ENCODE measurements at regions not wholly inside any gene's neighbourhood (a gene's known extent, or its start where the extent isn't known, plus 50 kb on each side); places are given as distances from the start of the nearest gene placed in this dataset.

DNA sequence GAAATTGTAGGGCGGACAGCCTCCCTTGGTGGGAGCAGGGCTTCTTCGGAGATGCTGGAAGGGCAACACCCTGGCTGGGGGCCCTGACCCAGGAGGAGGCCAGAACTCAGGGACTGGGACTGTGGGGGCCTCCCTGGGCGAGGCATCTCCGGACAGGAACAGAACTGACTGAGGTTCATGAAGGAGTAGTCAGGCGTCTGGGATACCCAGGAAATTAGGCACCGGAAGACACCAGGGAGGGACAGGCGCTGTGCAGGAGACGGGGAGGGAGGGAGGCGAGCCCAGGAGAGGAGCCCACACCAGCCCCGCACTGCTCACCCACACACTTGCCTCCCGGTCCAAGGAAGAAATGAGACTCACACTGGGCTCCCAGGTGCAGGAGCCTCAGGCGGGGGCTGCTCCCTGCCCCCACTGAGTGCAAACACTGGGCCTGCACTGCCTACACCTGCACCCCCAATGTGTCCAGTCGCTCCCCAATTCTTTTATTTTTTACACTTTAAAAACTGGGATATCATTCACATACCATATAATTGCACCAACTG lies 262.6 kb upstream of the SFSWAP start:
- TF ChIP-seq SP1 (IDR thresholded peaks at IDR 0.05) (no peak), BHLHE40 (IDR thresholded peaks at IDR 0.05; ENCODE audit: borderline replicate concordance) (no peak), ELF4 (IDR thresholded peaks at IDR 0.05) (no peak), ARNT (IDR thresholded peaks at IDR 0.05) (no peak), LEF1 (IDR thresholded peaks at IDR 0.05; ENCODE audit: borderline replicate concordance) (no peak), FOXK2 (IDR thresholded peaks at IDR 0.05) (no peak), ZNF384 (IDR thresholded peaks at IDR 0.05) (no peak), FOXM1 (IDR thresholded peaks at IDR 0.05; ENCODE audit: borderline replicate concordance) (no peak), L3MBTL2 (conservative IDR thresholded peaks at IDR 0.05) (no peak), SUZ12 (IDR thresholded peaks at IDR 0.05) (no peak), FOXA1 (IDR thresholded peaks at IDR 0.05) (no peak), HDGF (IDR thresholded peaks at IDR 0.05; ENCODE audit: borderline replicate concordance) (no peak)
